Breast epithelium (tissue), 3 donors: ENCODE measurements at regions not wholly inside any gene's neighbourhood (a gene's known extent, or its start where the extent isn't known, plus 50 kb on each side); places are given as distances from the start of the nearest gene placed in this dataset.

Experiments
- CTCF ChIP-seq, 3 donors: fragments of 450-650 bp; IDR thresholded peaks; one replicate each; pipeline ENCODE4 v1.5.1; 2016 to 2017; ENCODE audit warnings: antibody characterized with exemption in 3 of 3, mild to moderate bottlenecking in 3 of 3, moderate library complexity in 3 of 3
- POLR2A ChIP-seq: fragments of 450-650 bp; IDR thresholded peaks from one replicate; pipeline ENCODE4 v1.6.1; 2016; ENCODE audit warnings: antibody characterized with exemption, mild to moderate bottlenecking, moderate library complexity
- POLR2AphosphoS5 ChIP-seq, 3 donors: sonication (generic); formaldehyde crosslinking; IDR thresholded peaks; one replicate each; pipeline ENCODE4 v1.6.1; 2017; ENCODE audit warnings: antibody characterized with exemption in 3 of 3

- no peak for TF ChIP-seq POLR2A
- no peak for TF ChIP-seq CTCF (IDR thresholded peaks at IDR 0.05)
- no peak for TF ChIP-seq POLR2AphosphoS5 (IDR thresholded peaks at IDR 0.05)
Measured at GRCh38 chr11:90930252-90930651, 707.4 kb upstream of the CHORDC1 start.
